Epithelial cell of esophagus (primary cell): ENCODE measurements at regions not wholly inside any gene's neighbourhood (a gene's known extent, or its start where the extent isn't known, plus 50 kb on each side); places are given as distances from the start of the nearest gene placed in this dataset.

Experiments used
- DNase-seq: peaks from one replicate; pipeline ENCODE4 v3.0.0; 2010; ENCODE audit warnings: low read depth
- H3K4me3 ChIP-seq: 2 replicates; pipeline ENCODE4 v1.5.1; 2011; ENCODE audit warnings: mild to moderate bottlenecking, low read length, control low read depth
- TF ChIP-seq, protein P1 (sequence below): IDR thresholded peaks from 2 replicates; pipeline ENCODE4 v1.5.1; 2011; ENCODE audit warnings: low read depth, mild to moderate bottlenecking, low read length, control low read depth, inconsistent platforms; ENCODE audit not compliant: insufficient read depth; ENCODE audit errors: missing control alignments

DNA sequence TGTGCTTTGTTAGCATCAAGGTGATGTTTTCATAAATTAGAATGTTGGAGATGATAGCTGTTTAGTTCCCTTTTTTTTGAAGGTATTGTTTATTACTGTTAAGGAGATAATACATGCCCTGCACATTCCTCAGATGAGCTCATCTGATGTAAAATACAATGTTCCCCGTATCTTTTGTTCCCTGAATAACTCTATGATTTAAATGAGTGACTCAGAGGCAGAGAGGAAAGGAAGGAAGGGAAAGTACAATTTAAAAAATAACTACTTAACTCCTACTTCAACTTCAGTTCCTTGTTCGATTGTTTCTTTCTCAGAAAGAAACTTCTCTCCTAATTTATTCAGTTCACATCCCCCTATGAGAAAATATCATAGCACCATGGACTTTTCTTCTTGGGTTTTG lies 208.7 kb downstream of the KCNE4 start:
- peak; percentile 74 for DNase-seq
- H3K4me3 ChIP-seq, result no peak overlapping the region
- TF ChIP-seq, protein P1, sequence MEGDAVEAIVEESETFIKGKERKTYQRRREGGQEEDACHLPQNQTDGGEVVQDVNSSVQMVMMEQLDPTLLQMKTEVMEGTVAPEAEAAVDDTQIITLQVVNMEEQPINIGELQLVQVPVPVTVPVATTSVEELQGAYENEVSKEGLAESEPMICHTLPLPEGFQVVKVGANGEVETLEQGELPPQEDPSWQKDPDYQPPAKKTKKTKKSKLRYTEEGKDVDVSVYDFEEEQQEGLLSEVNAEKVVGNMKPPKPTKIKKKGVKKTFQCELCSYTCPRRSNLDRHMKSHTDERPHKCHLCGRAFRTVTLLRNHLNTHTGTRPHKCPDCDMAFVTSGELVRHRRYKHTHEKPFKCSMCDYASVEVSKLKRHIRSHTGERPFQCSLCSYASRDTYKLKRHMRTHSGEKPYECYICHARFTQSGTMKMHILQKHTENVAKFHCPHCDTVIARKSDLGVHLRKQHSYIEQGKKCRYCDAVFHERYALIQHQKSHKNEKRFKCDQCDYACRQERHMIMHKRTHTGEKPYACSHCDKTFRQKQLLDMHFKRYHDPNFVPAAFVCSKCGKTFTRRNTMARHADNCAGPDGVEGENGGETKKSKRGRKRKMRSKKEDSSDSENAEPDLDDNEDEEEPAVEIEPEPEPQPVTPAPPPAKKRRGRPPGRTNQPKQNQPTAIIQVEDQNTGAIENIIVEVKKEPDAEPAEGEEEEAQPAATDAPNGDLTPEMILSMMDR, result no peak

DNA sequence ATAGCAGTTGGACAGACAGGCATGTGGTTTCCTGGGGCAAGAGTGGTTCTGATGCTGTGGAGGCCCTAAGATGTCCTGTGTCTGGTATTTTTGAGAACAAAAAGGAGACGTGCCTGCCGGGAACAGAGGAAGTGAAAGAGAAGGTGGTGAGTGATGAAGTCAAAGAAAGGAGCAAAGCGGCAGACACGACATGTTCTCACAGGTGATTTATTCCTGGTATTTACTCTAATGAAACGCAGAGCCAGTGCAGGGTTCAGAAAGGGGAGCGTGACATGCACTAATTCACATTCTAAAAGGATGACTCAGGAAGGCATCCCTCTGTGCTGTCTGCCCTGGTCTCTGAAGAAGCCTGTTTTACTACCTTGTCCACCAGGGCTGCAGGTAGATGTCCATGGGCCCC lies 211.0 kb downstream of the KCNE4 start:
- DNase-seq, result peak; percentile 97
- TF ChIP-seq, protein P1, result peak; percentile 34
- H3K4me3 ChIP-seq, result no peak overlapping the region

DNA sequence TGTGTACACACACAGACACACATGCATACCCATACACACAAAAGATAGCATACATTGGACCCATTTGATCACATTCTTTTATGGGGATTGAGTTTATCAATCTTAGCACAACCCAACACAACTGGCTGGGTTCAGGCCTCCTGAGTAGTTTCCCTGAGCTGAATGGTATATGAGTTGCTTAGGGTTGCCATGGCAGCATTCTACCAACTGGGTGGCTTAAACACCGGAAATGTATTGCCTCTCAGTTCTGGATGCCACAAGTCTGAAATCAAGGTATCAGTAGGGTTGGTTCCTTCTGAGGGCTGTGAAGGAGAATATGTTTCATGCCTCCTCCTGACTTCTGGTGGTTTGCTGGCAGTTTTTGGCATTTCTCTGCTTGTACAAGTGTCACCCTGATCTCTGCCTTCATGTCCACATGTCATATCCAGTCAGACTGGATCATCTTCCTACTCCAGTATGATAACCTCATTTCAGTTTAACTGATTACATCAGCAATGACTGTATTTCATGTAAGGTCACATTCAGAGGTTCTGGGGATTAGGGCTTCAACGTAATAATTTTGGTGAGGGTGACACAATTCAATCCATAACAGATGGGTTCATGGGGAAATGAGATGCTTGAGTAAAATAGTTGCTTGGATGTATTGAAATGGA lies 212.7 kb downstream of the KCNE4 start:
- no peak overlapping the region for H3K4me3 ChIP-seq
- TF ChIP-seq, protein P1, result no peak
- peak; percentile 42 for DNase-seq

DNA sequence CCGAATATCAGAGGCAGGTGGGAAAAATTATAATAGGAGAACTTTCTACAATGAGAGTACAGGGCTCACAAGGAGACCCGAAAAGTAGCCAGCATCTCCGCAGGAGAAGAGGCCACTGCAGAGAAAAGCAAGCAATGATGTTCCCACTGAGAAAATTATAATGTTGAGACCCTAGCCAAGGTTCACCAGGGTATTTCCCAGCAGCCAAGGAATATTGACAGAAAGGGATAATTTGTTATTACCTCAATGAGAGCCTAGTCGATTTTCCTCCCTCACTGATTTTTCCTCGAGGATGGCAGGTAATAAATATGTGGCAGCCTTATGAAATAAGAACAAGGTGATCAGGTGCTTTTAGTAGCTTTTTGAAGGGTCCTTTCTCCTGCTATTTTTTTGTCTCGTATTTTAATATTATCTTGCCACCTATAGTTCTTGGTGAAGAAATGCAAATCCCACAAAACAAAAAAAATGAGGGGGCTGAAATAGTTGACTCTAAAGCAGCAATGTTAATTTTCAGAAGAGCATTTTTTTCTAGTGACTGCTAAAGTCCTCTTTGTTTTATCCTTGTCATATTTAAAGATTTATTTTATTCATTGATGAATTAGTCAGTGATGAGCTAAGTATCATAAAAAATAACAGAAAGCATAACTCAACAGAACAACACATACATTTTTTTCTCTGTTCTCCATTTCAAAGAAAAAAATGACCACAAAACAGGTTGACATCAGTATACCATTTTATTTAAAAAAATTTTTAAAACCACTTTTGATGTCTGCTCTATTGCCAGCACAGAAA lies 215.4 kb downstream of the KCNE4 start:
- DNase-seq, result no peak
- no peak overlapping the region for H3K4me3 ChIP-seq
- TF ChIP-seq, protein P1, result no peak

DNA sequence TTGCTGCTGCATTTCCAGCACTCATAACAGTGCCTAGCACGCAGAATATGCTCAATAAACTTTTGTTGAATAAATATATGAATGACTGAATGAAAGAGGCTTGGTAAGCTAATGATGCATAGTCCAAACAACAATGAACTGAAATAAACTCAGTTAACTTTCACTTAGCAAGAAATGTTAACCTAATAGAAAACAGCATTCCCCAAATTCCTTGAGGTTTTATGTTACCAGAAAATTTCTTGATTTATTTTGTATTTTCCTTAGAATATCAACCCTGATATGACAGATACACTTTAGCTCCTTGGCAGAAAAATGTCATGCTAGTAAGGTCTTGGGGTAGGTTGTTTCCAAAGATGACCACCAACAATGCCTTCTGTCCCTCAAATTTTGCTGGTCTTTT lies 217.4 kb downstream of the KCNE4 start:
- TF ChIP-seq, protein P1, result no peak
- H3K4me3 ChIP-seq, result no peak overlapping the region
- no peak for DNase-seq

DNA sequence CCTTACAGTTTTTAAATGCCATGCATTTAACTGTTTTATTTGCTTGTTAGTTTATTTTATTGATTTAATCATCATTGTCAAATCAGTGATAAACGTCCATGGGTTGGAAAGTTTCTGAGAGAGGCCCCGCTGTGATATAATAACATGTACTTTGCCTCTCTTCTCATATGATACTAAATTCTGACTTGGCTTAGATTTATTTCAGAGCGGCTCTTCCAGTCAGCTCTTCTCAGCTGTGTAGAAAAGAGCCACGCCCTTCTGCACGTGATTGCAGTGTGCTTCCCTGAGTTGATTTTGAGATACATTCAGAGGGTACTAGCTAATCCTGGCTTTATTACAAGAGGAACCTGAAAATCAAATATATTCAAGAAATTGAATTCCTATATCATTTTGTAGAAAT lies 218.6 kb downstream of the KCNE4 start:
- DNase-seq, result no peak
- no peak overlapping the region for H3K4me3 ChIP-seq
- TF ChIP-seq, protein P1, result no peak
